ENCODE measurements at regions not wholly inside any gene's neighbourhood (a gene's known extent, or its start where the extent isn't known, plus 50 kb on each side); places are given as distances from the start of the nearest gene placed in this dataset.

DNA sequence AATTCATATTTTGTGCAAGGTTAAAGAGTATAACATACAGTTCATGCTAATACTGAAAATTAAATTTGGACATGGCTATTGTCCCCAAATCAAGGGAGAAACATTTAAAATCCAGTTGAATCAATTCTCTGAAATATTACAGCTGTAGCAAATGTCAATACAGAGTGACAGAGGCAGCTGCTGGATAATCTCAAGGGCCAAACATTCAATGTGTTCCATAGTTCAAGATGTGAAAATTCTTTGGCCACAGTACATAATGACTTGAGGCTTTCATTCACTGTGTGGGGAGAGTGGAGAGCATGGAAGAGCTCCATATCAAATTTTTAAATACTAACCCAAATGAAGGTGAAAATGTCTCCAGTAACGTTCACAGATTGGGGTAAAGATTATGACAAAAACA, 1192.8 kb upstream of the CADM2 start:
- no peak for DNase-seq

- no peak for DNase-seq
These were observed 1188.8 kb upstream of the CADM2 start for GRCh38 chr3:83769791-83770663.

DNA sequence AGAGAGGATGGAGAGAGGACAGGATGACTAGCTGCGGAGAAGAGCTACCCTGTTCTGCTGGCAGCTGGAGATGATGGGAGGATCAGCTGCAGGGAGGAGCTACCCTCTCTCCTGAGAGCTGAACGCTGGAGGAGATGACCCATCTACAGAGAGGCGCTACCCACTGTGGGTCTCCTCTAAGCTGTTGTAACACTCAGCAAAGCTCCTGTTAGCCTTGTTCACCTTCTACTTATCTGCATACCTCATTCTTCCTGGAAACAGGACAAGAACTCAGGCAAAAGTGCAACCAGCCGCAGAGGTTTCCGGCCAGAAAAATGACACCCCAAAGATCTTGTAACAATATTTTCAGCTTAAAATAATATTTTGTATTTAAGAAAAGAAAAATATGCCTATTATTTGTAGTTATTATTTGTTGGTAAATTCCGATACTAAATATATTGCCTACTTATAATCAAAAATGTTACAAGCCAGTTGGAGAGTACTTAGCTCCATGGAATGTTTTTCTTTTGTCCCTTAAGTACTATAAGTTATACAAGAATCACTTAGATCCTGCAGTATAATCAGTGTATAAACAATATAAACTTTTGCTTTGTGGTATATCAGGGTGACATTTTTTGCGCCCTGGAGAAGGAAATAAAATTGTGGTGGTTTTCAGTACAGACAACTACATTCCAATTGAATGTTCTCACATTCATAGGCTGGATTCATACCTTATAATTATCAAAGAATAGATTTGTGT, 1188.0 kb upstream of the CADM2 start:
- no peak for DNase-seq

- DNase-seq, result no peak
These were observed 1156.0 kb upstream of the CADM2 start for GRCh38 chr3:83802801-83803200.

DNA sequence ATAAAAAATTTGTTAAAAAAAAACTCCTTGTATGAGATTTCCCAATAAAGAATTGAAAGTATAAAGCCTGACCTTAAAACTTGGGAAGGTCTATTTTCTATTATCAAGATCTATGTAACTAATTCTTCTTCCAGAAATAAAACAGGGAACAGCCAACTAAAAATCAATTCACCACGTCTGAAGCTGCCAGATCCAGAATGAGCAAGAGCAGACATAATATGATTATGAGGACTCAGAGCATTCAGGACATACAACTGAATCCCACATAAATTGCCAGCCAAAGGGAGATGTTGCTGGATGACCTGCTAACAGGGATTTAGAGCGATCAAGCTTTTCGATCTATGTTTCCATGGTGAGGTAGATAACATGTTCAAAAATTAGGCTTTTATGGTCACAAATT, 1151.3 kb upstream of the CADM2 start:
- no peak for DNase-seq

DNA sequence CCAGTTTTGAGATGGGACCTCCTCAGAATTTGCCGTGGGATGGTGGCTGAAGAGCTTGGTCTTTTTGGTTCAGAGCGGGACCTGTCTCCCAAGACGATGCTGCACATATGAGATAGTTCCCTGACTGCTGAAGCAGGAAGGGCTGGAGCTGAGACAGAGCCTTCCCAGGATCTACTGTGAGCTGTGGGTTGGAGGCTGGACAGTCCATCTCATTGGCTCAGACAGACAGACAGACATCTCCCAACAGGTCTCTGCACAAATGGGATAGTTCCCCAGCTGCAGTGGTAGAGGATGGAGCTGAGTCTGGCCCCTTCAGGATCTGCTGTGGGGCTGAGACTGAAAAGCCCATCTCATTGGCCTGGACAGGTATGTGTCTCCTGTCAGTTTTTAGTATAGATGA, 1145.6 kb upstream of the CADM2 start:
- no peak for DNase-seq

- DNase-seq, result no peak
These were observed 1142.1 kb upstream of the CADM2 start for GRCh38 chr3:83816653-83817052.

DNA sequence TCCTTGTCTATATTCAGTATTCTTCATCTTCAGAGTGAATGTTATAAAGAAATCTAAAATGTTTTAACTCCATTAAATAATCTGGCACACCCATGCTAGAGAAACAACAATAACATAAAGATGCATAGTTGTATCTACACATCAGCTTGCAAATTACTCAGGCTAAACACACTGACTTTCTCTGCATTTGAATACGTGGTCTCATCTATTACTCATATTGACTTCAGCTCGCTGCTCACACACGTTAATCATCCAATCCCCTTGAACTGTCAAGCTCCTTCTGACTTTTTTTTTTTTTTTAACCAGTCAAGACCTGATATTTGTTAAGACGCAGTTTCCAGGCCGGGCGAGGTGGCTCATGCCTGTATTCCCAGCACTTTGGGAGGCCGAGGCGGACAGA, 1137.3 kb upstream of the CADM2 start:
- DNase-seq, result no peak

GRCh38 chr3:83823095-83823494, 1135.7 kb upstream of the CADM2 start:
- DNase-seq, result no peak

DNA sequence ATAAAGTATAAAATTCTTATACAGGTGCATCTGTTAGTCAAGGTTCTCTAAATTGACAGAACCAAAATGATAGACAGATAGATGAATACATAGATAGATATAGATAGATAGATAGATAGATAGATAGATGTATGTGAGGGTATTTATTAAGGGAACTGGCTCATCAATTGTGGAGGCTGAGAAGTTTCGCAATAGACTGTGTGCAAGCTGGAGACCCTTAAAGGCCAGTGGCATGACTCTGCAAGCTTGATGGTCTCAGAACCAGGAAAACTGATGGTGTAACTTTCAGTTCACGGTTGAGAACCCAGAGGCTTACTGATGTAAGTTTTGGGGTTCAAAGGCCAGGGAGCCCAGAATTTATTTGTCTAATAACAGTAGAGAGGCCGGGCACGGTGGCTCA, 1123.7 kb upstream of the CADM2 start:
- no peak for DNase-seq

DNA sequence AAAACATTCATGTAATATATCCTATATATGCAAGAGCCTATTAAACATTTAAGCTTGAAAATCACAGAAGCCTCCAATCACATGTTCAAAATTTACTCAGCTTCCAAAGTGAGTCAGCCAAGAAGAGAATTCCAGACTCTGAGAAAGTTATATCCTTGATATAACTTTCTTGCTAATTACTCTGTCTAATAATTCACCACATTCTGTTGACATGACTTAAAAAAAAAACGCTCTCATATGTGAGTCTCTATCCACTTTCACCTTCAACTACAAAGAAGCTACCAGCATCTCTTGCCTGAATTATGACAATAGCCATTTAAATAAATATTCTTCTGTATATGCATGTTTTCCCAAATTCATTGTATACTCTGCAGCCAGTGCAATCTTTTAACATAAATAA, 1116.3 kb upstream of the CADM2 start:
- no peak for DNase-seq

DNA sequence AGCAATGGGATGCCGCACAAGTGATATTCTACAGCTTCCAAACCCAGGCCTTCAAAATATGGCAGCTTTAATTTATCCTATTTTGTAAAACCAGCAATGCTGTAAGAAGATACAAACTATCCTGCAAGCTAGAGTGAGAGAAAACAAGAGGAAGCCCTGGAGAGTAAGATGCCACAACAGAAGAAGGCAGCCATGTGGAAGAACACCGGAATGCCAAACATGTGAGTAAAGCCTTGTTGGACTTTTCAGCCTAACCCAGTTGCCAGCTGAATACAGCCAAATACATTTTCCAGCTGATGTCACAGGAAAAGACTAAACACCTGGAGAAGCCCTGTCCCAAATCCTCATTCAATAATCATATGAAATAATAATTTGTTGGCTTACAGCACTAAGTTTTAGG, 1115.1 kb upstream of the CADM2 start:
- no peak for DNase-seq

GRCh38 chr3:83849106-83849730, 1109.6 kb upstream of the CADM2 start:
- DNase-seq, result no peak

- DNase-seq, result no peak
These were observed 1095.4 kb upstream of the CADM2 start for GRCh38 chr3:83863380-83863779.

- DNase-seq, result no peak
These were observed 1089.8 kb upstream of the CADM2 start for GRCh38 chr3:83868909-83869567.

GRCh38 chr3:83873550-83873949, 1085.2 kb upstream of the CADM2 start:
- DNase-seq, result no peak

DNA sequence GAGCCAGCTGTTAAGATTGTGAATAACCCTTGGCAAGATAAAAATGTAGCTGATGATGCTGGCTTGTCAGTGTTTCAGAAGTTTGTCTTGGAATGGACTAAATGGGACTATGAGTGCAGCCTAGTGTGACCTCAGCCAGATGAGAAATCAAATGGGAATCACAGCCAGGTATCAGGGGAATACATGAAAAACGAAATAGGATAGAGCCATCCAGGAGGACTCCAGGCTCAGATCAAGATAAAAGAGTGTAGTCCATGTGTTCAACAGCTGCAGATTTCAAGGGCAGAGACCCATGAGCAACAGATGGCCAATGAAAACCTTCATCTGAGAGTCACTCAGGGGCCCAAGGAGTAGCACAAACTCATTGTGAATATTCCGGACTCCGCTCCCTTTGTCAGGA, 1080.9 kb upstream of the CADM2 start:
- DNase-seq, result no peak

DNA sequence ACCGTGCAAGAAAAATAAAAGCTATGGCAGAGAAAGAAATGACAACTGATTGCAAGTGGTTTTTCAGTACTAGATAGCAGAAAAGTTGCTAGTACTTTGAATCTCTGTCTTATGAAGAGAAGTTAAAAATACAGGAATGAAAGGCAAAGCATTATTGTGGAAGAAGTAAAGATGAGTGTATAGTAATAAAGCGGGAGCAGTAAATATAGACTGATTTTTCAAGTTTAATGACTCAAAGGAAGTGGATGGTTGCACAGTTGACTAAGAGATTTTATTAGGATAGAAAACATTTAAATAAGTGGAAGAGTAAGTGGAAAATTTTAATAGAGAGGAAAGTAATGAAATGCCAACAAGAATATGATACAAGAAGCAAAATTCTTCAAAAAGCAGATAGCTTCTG, 1076.1 kb upstream of the CADM2 start:
- no peak for DNase-seq

DNA sequence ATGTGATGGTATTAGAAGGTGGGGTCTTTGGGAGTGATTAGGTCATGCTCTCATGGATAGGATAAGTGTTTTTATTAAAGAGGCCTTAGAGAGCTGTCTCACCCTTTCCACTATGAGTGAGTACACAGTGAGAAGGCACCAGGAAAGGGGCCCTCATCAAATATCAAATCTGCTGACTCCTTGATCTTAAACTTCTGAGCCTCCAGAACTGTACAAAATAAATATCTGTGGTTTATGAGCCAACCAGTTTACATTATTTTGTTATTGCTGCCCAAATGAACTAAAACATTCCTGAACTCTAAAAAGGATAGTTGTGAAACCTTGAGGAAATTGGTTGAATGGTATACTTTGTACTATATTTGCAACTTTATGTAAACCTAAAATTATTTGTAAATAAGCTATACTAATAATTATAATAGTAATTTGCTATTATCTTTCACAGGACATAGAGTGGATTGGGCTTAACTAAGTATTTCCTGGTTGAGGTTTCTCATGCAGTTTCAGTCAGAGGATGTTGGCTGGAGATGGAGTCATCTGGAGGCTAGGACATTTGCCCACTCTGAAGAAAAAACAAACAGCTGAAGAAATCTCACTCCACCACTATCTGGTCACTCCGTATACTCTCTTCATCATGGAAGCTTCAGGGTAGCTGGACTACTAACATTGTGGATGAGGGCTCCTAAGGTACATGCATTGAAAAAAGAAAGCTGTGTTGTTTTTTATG, 1068.6 kb upstream of the CADM2 start:
- DNase-seq, result no peak

GRCh38 chr3:83890763-83891135, 1068.0 kb upstream of the CADM2 start:
- DNase-seq, result no peak

DNA sequence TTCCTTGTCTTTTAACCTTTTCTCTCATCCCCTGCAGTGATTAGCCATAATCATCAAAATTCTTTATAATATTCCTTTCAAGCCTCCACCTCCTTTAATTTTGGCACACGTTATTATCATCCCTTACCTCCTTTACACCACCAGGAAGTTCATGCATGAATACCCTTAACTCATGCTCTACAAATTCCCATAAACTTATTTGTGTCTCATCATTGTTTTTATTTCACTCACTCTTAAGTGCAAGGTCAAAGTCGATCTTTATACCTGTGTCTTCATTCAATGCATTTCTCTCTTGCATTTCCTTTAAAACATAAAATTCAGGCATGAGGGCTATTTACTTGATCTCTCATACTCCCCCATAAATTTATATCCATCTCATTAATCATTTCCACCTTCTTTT, 1064.6 kb upstream of the CADM2 start:
- DNase-seq, result no peak

DNA sequence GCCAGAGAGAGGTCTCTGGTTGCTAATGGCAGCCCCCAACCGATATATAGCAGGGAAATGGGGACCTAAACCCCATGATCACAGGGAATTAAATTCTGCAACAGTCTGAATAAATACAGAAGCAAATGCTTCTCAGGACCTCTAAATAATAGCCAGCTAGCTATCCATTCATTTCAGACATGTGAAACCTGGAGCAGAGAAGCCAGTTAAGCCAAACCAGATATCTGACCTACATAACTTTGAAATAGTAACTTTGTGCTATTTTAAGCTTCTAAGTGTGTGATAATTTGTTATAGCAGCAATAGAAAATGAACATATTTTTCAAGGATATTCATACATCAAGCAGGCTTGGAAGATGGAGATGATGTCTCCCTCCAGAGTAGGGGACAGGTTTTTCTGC, 1062.9 kb upstream of the CADM2 start:
- DNase-seq, result no peak
